ENCODE measurements at regions not wholly inside any gene's neighbourhood (a gene's known extent, or its start where the extent isn't known, plus 50 kb on each side); places are given as distances from the start of the nearest gene placed in this dataset.

GRCh38 chr18:43805646-43806194, 528.4 kb upstream of the SYT4 start:
- Histone ChIP-seq H3K36me3 (ENCODE audit: control insufficient read depth, insufficient read depth, low read length) (no peaks in the 10 kb centered on the region), H3K27ac (ENCODE audit: low read length) (no peak overlapping the region), H3K4me3 (ENCODE audit: low read length) (no peak overlapping the region), H3K4me1 (ENCODE audit: control insufficient read depth, insufficient read depth, low read length) (no peaks in the 10 kb centered on the region), H3K27me3 (ENCODE audit: control insufficient read depth, insufficient read depth, low read length) (no peaks in the 10 kb centered on the region), H3K9me3 (ENCODE audit: control insufficient read depth, insufficient read depth, low read length) (no peaks in the 10 kb centered on the region)
- ATAC-seq (no peak), DNase-seq (no peak)
- H3K4me3 Mint-ChIP-seq = no peak overlapping the region
- no peaks in the 10 kb centered on the region for H3K4me1 Mint-ChIP-seq
- no peak for TF ChIP-seq CTCF (IDR thresholded peaks at IDR 0.05)
- H3K27me3 Mint-ChIP-seq (ENCODE audit: low read depth in 2 of 2) = no peaks in the 10 kb centered on the region
- peaks cover 10 to 16% of the 10 kb centered on the region in 2 donors for H3K9me3 Mint-ChIP-seq
- intact Hi-C loops (cut with micrococcal nuclease) = no loop called here
- H3K36me3 Mint-ChIP-seq = no peaks in the 10 kb centered on the region
- 78% methylated on average over 5 of the region's 5 CpGs for WGBS (ENCODE audit: insufficient coverage)
- no peak overlapping the region for H3K27ac Mint-ChIP-seq

GRCh38 chr18:43812627-43813026, 535.3 kb upstream of the SYT4 start:
- no peaks in the 10 kb centered on the region for H3K4me1 ChIP-seq (ENCODE audit: control insufficient read depth, insufficient read depth, low read length)
- H3K27ac ChIP-seq (ENCODE audit: low read length) = no peak overlapping the region
- DNase-seq (no peak), ATAC-seq (no peak)
- Mint-ChIP-seq H3K27me3 (ENCODE audit: low read depth in 2 of 2) (no peaks in the 10 kb centered on the region), H3K9me3 (peaks cover 2% of the 10 kb centered on the region in 2 donors), H3K4me1 (no peaks in the 10 kb centered on the region), H3K36me3 (no peaks in the 10 kb centered on the region), H3K4me3 (no peak overlapping the region), H3K27ac (no peak overlapping the region)
- no peak overlapping the region for H3K4me3 ChIP-seq (ENCODE audit: low read length)
- WGBS (ENCODE audit: insufficient coverage) = no CpG with 5 or more reads among the region's 1 CpG
- intact Hi-C loops (cut with micrococcal nuclease) = no loop called here
- H3K27me3 ChIP-seq (ENCODE audit: control insufficient read depth, insufficient read depth, low read length) = no peaks in the 10 kb centered on the region
- no peaks in the 10 kb centered on the region for H3K9me3 ChIP-seq (ENCODE audit: control insufficient read depth, insufficient read depth, low read length)
- no peaks in the 10 kb centered on the region for H3K36me3 ChIP-seq (ENCODE audit: control insufficient read depth, insufficient read depth, low read length)
- TF ChIP-seq CTCF (IDR thresholded peaks at IDR 0.05) = no peak

GRCh38 chr18:43819397-43819796, 542.1 kb upstream of the SYT4 start:
- no peak for TF ChIP-seq CTCF (IDR thresholded peaks at IDR 0.05)
- no peak overlapping the region for H3K27ac Mint-ChIP-seq
- WGBS (ENCODE audit: insufficient coverage) = 100% methylated on average over 1 of the region's 1 CpG

GRCh38 chr18:43819873-43820272, 542.6 kb upstream of the SYT4 start:
- no peak for ATAC-seq
- Histone ChIP-seq H3K4me3 (ENCODE audit: low read length) (no peak overlapping the region), H3K27ac (ENCODE audit: low read length) (no peak overlapping the region), H3K36me3 (ENCODE audit: control insufficient read depth, insufficient read depth, low read length) (no peaks in the 10 kb centered on the region), H3K9me3 (ENCODE audit: control insufficient read depth, insufficient read depth, low read length) (no peaks in the 10 kb centered on the region), H3K4me1 (ENCODE audit: control insufficient read depth, insufficient read depth, low read length) (no peaks in the 10 kb centered on the region), H3K27me3 (ENCODE audit: control insufficient read depth, insufficient read depth, low read length) (no peaks in the 10 kb centered on the region)
- Mint-ChIP-seq H3K36me3 (no peaks in the 10 kb centered on the region), H3K4me1 (no peaks in the 10 kb centered on the region), H3K27me3 (ENCODE audit: low read depth in 2 of 2) (no peaks in the 10 kb centered on the region), H3K4me3 (no peak overlapping the region), H3K27ac (no peak overlapping the region), H3K9me3 (peaks cover 6 to 9% of the 10 kb centered on the region in 2 donors)
- intact Hi-C loops (cut with micrococcal nuclease) = no loop called here
- TF ChIP-seq CTCF (IDR thresholded peaks at IDR 0.05) = no peak
- no peak for DNase-seq
- WGBS (ENCODE audit: insufficient coverage) = no CpG with 5 or more reads among the region's 1 CpG

More at GRCh38 chr18:43819397-43819796, 542.1 kb upstream of the SYT4 start:
- no peaks in the 10 kb centered on the region for H3K4me1 Mint-ChIP-seq
- no peak overlapping the region for H3K27ac ChIP-seq (ENCODE audit: low read length)
- no peaks in the 10 kb centered on the region for H3K36me3 Mint-ChIP-seq
- ATAC-seq (no peak), DNase-seq (no peak)
- H3K4me3 Mint-ChIP-seq = no peak overlapping the region
- peaks cover 6 to 8% of the 10 kb centered on the region in 2 donors for H3K9me3 Mint-ChIP-seq
- H3K4me3 ChIP-seq (ENCODE audit: low read length) = no peak overlapping the region
- H3K27me3 Mint-ChIP-seq (ENCODE audit: low read depth in 2 of 2) = no peaks in the 10 kb centered on the region
- no peaks in the 10 kb centered on the region for H3K36me3 ChIP-seq (ENCODE audit: control insufficient read depth, insufficient read depth, low read length)
- no peaks in the 10 kb centered on the region for H3K4me1 ChIP-seq (ENCODE audit: control insufficient read depth, insufficient read depth, low read length)
- H3K27me3 ChIP-seq (ENCODE audit: control insufficient read depth, insufficient read depth, low read length) = no peaks in the 10 kb centered on the region
- no peaks in the 10 kb centered on the region for H3K9me3 ChIP-seq (ENCODE audit: control insufficient read depth, insufficient read depth, low read length)
- intact Hi-C loops (cut with micrococcal nuclease) = no loop called here

Measured in natural killer cell (primary cell).